GF-D8 (cell line): ENCODE measurements at regions not wholly inside any gene's neighbourhood (a gene's known extent, or its start where the extent isn't known, plus 50 kb on each side); places are given as distances from the start of the nearest gene placed in this dataset.

ENCODE experiments used
- DNase-seq: peaks from one replicate; lab custom pipeline; 2025; lab: John Stamatoyannopoulos, UW

GRCh38 chr6:164554700-164555476 lies 754.5 kb downstream of the C6orf118 start:
- no peak for DNase-seq

GRCh38 chr6:164554226-164554625 lies 755.2 kb downstream of the C6orf118 start:
- no peak for DNase-seq

GRCh38 chr6:164551706-164552105 lies 757.7 kb downstream of the C6orf118 start:
- no peak for DNase-seq

GRCh38 chr6:164547076-164547475 lies 762.3 kb downstream of the C6orf118 start:
- no peak for DNase-seq

- DNase-seq, result no peak
Observed at GRCh38 chr6:164546263-164546662, 763.1 kb downstream of the C6orf118 start.

- no peak for DNase-seq
Observed at GRCh38 chr6:164534070-164534766, 775.2 kb downstream of the C6orf118 start.

- DNase-seq, result no peak
Observed at GRCh38 chr6:164533045-164533362, 776.4 kb downstream of the C6orf118 start.

- DNase-seq, result no peak
Observed at GRCh38 chr6:164532198-164533044, 777.0 kb downstream of the C6orf118 start.

GRCh38 chr6:164531736-164532135 lies 777.7 kb downstream of the C6orf118 start:
- DNase-seq, result no peak

- DNase-seq, result no peak
Observed at GRCh38 chr6:164528539-164528938, 780.9 kb downstream of the C6orf118 start.

- no peak for DNase-seq
Observed at GRCh38 chr6:164523087-164523654, 786.2 kb downstream of the C6orf118 start.

GRCh38 chr6:164520916-164521315 lies 788.5 kb downstream of the C6orf118 start:
- no peak for DNase-seq

- DNase-seq, result no peak
Observed at GRCh38 chr6:164507206-164507940, 802.0 kb downstream of the C6orf118 start.

- DNase-seq, result no peak
Observed at GRCh38 chr6:164505425-164505824, 804.0 kb downstream of the C6orf118 start.

- no peak for DNase-seq
Observed at GRCh38 chr6:164502833-164503232, 806.6 kb downstream of the C6orf118 start.

- DNase-seq, result no peak
Observed at GRCh38 chr6:164495882-164496495, 813.4 kb downstream of the C6orf118 start.

GRCh38 chr6:164478426-164478825 lies 831.0 kb downstream of the C6orf118 start:
- DNase-seq, result no peak

- no peak for DNase-seq
Observed at GRCh38 chr6:164477790-164478189, 831.6 kb downstream of the C6orf118 start.

- no peak for DNase-seq
Observed at GRCh38 chr6:164477101-164477500, 832.3 kb downstream of the C6orf118 start.

GRCh38 chr6:164469276-164469949 lies 840.0 kb downstream of the C6orf118 start:
- no peak for DNase-seq

GRCh38 chr6:164455835-164456234 lies 853.6 kb downstream of the C6orf118 start:
- DNase-seq, result no peak
